A549 (cell line): ENCODE measurements at regions not wholly inside any gene's neighbourhood (a gene's known extent, or its start where the extent isn't known, plus 50 kb on each side); places are given as distances from the start of the nearest gene placed in this dataset.

ENCODE experiments used
- BHLHE40 ChIP-seq: IDR thresholded peaks from 2 replicates; pipeline ENCODE4 v1.6.1; 2012; ENCODE audit warnings: low read depth, low read length, inconsistent platforms
- CTCF ChIP-seq: fragments of >200 bp; sonication (Bioruptor Twin); formaldehyde crosslinking; IDR thresholded peaks from 3 replicates; pipeline ENCODE4 v1.5.1; 2016
- E2F6 ChIP-seq: IDR thresholded peaks from 2 replicates; pipeline ENCODE4 v1.6.1; 2012; ENCODE audit warnings: low read depth, borderline replicate concordance
- EP300 ChIP-seq, 2 experiments: fragments of >200 bp; sonication (Bioruptor Twin); formaldehyde crosslinking; IDR thresholded peaks; 2 replicates in 1 of 2; 3 replicates in 1 of 2; pipeline ENCODE4 v1.6.1; 2016 to 2017
- ESRRA ChIP-seq: fragments of 150-350 bp; IDR thresholded peaks from 2 replicates; pipeline ENCODE4 v1.6.1; 2014; ENCODE audit warnings: mild to moderate bottlenecking, low read length, borderline replicate concordance
- KDM1A ChIP-seq: fragments of 200-600 bp; sonication (generic); IDR thresholded peaks from 2 replicates; pipeline ENCODE4 v1.6.1; 2016; ENCODE audit warnings: low read depth, mild to moderate bottlenecking
- MAFK ChIP-seq: fragments of 450-650 bp; IDR thresholded peaks from 2 replicates; pipeline ENCODE4 v1.6.1; 2014; ENCODE audit not compliant: partially characterized antibody
- MAX ChIP-seq: IDR thresholded peaks from 2 replicates; pipeline ENCODE4 v1.6.1; 2012
- PHF8 ChIP-seq: fragments of 200-600 bp; sonication (generic); IDR thresholded peaks from 2 replicates; pipeline ENCODE4 v1.6.1; 2016; ENCODE audit warnings: low read depth, mild to moderate bottlenecking, antibody characterized with exemption, moderate library complexity, borderline replicate concordance
- POLR2A ChIP-seq: IDR thresholded peaks from 2 replicates; pipeline ENCODE4 v1.6.1; 2012; ENCODE audit warnings: mild to moderate bottlenecking, low read length
- REST ChIP-seq: fragments of 200-600 bp; sonication (generic); IDR thresholded peaks from 2 replicates; pipeline ENCODE4 v1.6.1; 2016; ENCODE audit warnings: antibody characterized with exemption, mild to moderate bottlenecking, moderate library complexity

GRCh38 chr7:38057829-38058228, 120.2 kb upstream of the STARD3NL start:
- TF ChIP-seq POLR2A (no peak), KDM1A (no peak), CTCF (no peak), ESRRA (no peak), REST (no peak), PHF8 (no peak), MAX (no peak), E2F6 (no peak), BHLHE40 (no peak), MAFK (no peak), EP300 (IDR thresholded peaks at IDR 0.05) (no peak)
